ENCODE measurements at regions not wholly inside any gene's neighbourhood (a gene's known extent, or its start where the extent isn't known, plus 50 kb on each side); places are given as distances from the start of the nearest gene placed in this dataset.
A peak's percentile ranks its signal among the peaks of the same experiment; 100 is the strongest.

DNA sequence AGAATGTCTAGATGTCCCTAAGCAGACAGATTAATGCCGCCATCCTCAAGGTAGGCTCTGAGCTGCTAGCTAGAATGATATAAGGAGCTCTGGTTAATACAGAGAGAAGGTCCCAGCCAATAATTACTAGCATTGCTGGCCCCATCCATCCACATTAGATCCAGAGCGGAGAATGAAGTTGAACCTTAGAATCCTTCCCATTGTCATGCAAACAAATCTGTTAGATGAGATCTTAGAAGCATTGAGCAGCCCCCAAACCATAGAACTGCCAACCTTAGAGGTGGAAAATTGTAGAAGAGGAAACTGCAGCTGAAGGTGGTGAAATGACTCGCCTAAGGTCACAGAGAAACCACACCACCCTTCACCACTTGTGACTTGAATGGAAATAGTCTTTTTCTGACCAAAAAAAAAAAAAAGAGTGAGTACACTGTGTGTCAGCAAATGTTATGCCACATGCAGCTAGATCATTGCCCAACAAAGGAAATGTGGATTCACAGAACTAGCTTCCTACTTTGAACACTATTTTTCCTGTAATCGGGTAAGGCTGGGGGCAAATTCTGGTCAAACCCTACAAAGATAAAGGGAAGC is 162.1 kb downstream of the SMIM20 start:
- Histone ChIP-seq H3K27ac (no peak overlapping the region), H3K4me3 (no peak overlapping the region), H3K36me3 (no peaks in the 10 kb centered on the region), H3K9me3 (no peaks in the 10 kb centered on the region), H3K4me1 (no peaks in the 10 kb centered on the region), H3K27me3 (no peaks in the 10 kb centered on the region)
- in situ Hi-C loops (cut with MboI; ENCODE audit: low sequenced_read_pairs in 4 of 4) (no loop called here), intact Hi-C loops (cut with DNase I; ENCODE audit: low total_unique reads) (no loop called here)
- ATAC-seq, result no peak
- no peak for TF ChIP-seq POLR2A (IDR thresholded peaks at IDR 0.05)
- TF ChIP-seq, protein P1, sequence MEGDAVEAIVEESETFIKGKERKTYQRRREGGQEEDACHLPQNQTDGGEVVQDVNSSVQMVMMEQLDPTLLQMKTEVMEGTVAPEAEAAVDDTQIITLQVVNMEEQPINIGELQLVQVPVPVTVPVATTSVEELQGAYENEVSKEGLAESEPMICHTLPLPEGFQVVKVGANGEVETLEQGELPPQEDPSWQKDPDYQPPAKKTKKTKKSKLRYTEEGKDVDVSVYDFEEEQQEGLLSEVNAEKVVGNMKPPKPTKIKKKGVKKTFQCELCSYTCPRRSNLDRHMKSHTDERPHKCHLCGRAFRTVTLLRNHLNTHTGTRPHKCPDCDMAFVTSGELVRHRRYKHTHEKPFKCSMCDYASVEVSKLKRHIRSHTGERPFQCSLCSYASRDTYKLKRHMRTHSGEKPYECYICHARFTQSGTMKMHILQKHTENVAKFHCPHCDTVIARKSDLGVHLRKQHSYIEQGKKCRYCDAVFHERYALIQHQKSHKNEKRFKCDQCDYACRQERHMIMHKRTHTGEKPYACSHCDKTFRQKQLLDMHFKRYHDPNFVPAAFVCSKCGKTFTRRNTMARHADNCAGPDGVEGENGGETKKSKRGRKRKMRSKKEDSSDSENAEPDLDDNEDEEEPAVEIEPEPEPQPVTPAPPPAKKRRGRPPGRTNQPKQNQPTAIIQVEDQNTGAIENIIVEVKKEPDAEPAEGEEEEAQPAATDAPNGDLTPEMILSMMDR (IDR thresholded peaks at IDR 0.05 in 4 of 5, conservative IDR thresholded peaks at IDR 0.05 in 1 of 5), result no peak
- peak in 1 of 2 donors; percentile 11 for DNase-seq

DNA sequence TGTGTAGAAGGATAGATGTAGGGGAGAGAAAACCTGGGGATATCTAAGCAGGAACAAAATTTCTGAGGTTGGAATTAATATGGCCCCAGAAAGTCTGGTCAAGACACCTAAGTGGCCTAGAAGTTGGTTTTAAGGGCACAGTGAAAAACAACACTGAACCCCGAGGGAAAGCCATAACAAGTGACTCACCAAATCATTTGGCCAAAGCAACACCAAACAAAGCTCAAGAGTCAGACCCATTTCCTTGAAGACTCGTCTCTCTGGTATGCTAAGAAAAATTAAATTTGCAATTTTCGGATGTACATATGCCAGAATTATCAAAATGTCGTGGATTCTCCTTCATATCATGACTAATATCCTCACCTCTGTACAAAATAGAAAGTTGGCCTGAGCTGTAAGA is 162.9 kb downstream of the SMIM20 start:
- Histone ChIP-seq H3K9me3 (no peaks in the 10 kb centered on the region), H3K27me3 (no peaks in the 10 kb centered on the region), H3K4me3 (no peak overlapping the region), H3K27ac (peak overlapping the region in 1 of 4 donors; percentile 11), H3K36me3 (no peaks in the 10 kb centered on the region), H3K4me1 (peaks cover 0 to under 1% of the 10 kb centered on the region in 2 donors)
- in situ Hi-C loops (cut with MboI; ENCODE audit: low sequenced_read_pairs in 4 of 4), result no loop called here
- no peak for DNase-seq
- intact Hi-C loops (cut with DNase I; ENCODE audit: low total_unique reads), result no loop called here
- no peak for ATAC-seq
- TF ChIP-seq, protein P1 (IDR thresholded peaks at IDR 0.05 in 4 of 5, conservative IDR thresholded peaks at IDR 0.05 in 1 of 5), result no peak
- no peak for TF ChIP-seq POLR2A (IDR thresholded peaks at IDR 0.05)

DNA sequence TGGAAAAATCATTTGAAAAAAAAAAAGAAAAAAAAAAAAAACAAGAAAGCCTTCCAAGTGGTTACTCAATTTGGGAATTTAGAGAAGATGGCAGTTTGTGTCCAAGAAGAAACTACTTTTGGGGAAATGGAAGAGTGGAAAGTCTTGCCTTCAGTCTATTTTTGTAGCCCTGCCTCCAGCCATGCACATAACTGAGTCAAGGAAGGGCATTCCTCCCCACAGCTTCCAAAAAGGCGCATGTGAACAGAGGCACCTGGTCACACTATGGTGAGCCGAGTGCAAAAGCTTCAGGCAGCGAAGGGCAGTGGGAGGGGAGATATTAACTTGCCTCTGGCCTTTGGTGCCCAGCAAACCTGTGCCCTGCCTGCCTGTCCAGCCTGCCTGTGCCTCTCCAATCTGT is 163.7 kb downstream of the SMIM20 start:
- ATAC-seq (no peak), DNase-seq (no peak)
- H3K9me3 ChIP-seq, result no peaks in the 10 kb centered on the region
- H3K4me3 ChIP-seq, result no peak overlapping the region
- in situ Hi-C loops (cut with MboI; ENCODE audit: low sequenced_read_pairs in 4 of 4), result no loop called here
- intact Hi-C loops (cut with DNase I; ENCODE audit: low total_unique reads), result no loop called here
- peaks cover 0 to 3% of the 10 kb centered on the region in 2 donors for H3K4me1 ChIP-seq
- no peaks in the 10 kb centered on the region for H3K36me3 ChIP-seq
- TF ChIP-seq, protein P1 (IDR thresholded peaks at IDR 0.05 in 4 of 5, conservative IDR thresholded peaks at IDR 0.05 in 1 of 5), result no peak
- TF ChIP-seq POLR2A (IDR thresholded peaks at IDR 0.05), result no peak
- H3K27ac ChIP-seq, result no peak overlapping the region
- no peaks in the 10 kb centered on the region for H3K27me3 ChIP-seq

DNA sequence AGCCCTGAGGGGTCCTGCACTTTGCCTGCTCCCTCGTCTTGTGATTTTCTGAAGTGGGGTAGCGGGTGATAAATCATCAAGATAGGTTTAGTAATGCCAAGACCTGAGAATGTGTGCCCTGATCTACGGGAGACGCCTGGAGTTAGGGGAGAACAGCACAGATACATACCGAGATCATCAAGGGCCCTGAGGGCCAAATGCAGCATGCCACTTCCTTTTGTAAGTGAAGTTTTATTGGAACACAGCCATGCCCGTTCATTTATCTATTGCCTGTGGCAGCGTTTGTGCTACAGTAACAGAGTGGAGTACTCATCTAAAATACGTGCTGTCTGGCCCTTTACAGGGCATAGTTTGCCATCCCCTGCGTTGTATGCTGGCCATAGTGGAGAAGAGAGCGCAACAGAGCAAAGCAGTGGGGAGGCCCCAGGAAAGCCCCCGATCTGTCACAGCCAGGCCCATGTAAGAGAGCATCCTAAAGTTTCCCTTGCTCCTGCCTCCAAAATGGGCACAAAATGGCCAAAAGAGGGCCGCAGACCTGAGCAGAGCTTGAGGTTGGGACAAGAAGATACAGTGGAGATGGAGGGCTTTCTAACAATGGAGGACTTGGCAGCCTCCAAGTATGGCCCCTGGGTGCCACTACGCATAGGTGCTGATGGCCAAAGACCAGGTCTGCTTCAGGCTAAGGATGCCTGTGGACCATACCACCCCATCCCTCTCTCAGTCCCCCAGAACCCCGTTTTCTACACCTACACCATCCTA is 167.0 kb downstream of the SMIM20 start:
- no peak for TF ChIP-seq POLR2A (IDR thresholded peaks at IDR 0.05)
- no peak overlapping the region for H3K27ac ChIP-seq
- intact Hi-C loops (cut with DNase I; ENCODE audit: low total_unique reads) (loop anchor here (5.0 to 10.0 kb wide), 2 partner anchors 156 to 186 kb away; no protein-coding TSS in a partner anchor), in situ Hi-C loops (cut with MboI; ENCODE audit: low sequenced_read_pairs in 4 of 4) (loop anchor here (10.0 kb wide), 4 partner anchors 234 to 334 kb away; partner anchors contain the start of gene RBPJ (in 2 of the 4))
- no peaks in the 10 kb centered on the region for H3K36me3 ChIP-seq
- no peak for DNase-seq
- no peak for ATAC-seq
- no peak overlapping the region for H3K4me3 ChIP-seq
- H3K9me3 ChIP-seq, result no peaks in the 10 kb centered on the region
- no peaks in the 10 kb centered on the region for H3K27me3 ChIP-seq
- H3K4me1 ChIP-seq, result peaks cover 25 to 32% of the 10 kb centered on the region in 2 donors

DNA sequence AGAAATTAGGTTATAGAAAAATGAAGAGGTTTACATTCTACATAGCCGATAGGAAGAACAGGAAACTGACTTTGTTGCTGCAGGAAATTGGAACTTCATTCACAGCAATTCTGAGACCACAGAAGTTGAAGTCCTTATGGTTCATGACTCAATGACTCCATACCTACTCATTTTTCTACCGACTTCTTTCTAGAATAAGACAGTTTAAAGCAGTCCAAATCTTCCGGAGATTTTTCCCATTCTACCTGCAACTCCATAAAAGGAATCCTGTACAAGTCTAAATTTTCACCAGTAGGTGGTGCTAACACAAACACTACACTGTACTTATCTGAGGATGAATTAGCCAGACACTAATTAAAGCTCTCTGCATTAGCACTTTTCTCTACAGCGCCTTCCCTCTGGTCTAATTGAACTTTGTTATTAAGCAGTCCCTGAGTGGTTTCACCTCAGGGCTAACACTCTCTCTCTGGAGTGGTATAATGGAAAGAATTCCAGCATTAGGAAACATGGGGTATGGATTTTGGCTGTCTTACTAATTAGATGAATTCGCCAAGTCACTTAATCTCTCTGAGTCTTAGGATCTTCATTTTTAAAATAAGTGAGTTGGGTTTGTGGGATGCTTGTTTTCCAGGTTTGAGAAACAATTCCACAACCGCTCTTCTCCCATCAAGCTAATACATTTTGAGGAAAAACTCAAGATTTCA is 167.9 kb downstream of the SMIM20 start:
- Histone ChIP-seq H3K9me3 (no peaks in the 10 kb centered on the region), H3K36me3 (no peaks in the 10 kb centered on the region), H3K27me3 (no peaks in the 10 kb centered on the region), H3K4me1 (peaks cover 29 to 35% of the 10 kb centered on the region in 2 donors), H3K4me3 (no peak overlapping the region), H3K27ac (no peak overlapping the region)
- in situ Hi-C loops (cut with MboI; ENCODE audit: low sequenced_read_pairs in 4 of 4), result loop anchor here (10.0 kb wide), 4 partner anchors 233 to 333 kb away; partner anchors contain the start of gene RBPJ (in 2 of the 4)
- no peak for DNase-seq
- peak in 1 of 2 donors; percentile 35 for ATAC-seq
- no peak for TF ChIP-seq POLR2A (IDR thresholded peaks at IDR 0.05)
- TF ChIP-seq, protein P1 (IDR thresholded peaks at IDR 0.05 in 4 of 5, conservative IDR thresholded peaks at IDR 0.05 in 1 of 5), result peak; percentile 22 to 67 (median 63)
- intact Hi-C loops (cut with DNase I; ENCODE audit: low total_unique reads), result loop anchor here (2.0 to 10.0 kb wide), 3 partner anchors 157 to 329 kb away; no protein-coding TSS in a partner anchor
